AG04449 (cell line): ENCODE measurements at regions not wholly inside any gene's neighbourhood (a gene's known extent, or its start where the extent isn't known, plus 50 kb on each side); places are given as distances from the start of the nearest gene placed in this dataset.

Experiments used
- CTCF ChIA-PET: fragments of 350-600 bp; formaldehyde crosslinking; extraction: SDS; loops from one replicate; lab custom pipeline; 2021; ENCODE audit warnings: antibody characterized with exemption; lab: Yijun Ruan, JAX
- POLR2A ChIA-PET: fragments of 400-600, 350-600 bp; formaldehyde crosslinking; extraction: SDS; loops from one replicate; lab custom pipeline; 2020; ENCODE audit warnings: antibody characterized with exemption, inconsistent platforms; lab: Yijun Ruan, JAX
- DNase-seq: peaks from one replicate; pipeline ENCODE4 v3.0.0-alpha.2; 2010; ENCODE audit warnings: low read depth, low spot score
- H3K4me3 ChIP-seq: 2 replicates; pipeline ENCODE4 v1.5.1; 2011; ENCODE audit warnings: low read depth, mild to moderate bottlenecking, control low read depth, low read length
- TF ChIP-seq, protein P1 (sequence below): IDR thresholded peaks from one replicate; pipeline ENCODE4 v1.5.1; 2011; ENCODE audit warnings: mild to moderate bottlenecking, moderate library complexity, low read length, control low read depth, inconsistent platforms; ENCODE audit not compliant: insufficient read depth; ENCODE audit errors: missing control alignments

DNA sequence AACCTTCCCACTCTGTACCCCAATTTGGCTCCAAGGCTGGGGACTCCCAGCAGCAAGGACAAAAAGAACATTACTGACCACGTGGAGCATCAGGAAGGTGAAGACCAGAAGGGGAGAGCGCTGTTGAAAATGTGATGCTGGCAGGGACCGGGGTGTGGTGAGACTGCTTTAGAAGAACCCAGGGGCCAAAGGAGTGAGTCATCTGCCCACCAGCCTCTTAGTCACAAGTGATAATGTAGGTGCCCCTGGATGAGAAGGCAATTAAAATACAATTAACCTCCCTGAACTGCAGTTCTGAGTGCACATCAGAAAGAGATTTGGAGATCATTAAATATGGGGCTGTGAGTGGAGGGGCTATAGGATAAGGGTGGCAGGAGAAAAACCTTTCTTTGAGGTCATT, 366.6 kb upstream of the CCL2 start:
- POLR2A ChIA-PET: no interaction called here
- no peak for DNase-seq
- TF ChIP-seq, protein P1, sequence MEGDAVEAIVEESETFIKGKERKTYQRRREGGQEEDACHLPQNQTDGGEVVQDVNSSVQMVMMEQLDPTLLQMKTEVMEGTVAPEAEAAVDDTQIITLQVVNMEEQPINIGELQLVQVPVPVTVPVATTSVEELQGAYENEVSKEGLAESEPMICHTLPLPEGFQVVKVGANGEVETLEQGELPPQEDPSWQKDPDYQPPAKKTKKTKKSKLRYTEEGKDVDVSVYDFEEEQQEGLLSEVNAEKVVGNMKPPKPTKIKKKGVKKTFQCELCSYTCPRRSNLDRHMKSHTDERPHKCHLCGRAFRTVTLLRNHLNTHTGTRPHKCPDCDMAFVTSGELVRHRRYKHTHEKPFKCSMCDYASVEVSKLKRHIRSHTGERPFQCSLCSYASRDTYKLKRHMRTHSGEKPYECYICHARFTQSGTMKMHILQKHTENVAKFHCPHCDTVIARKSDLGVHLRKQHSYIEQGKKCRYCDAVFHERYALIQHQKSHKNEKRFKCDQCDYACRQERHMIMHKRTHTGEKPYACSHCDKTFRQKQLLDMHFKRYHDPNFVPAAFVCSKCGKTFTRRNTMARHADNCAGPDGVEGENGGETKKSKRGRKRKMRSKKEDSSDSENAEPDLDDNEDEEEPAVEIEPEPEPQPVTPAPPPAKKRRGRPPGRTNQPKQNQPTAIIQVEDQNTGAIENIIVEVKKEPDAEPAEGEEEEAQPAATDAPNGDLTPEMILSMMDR: no peak
- CTCF ChIA-PET: no interaction called here
- H3K4me3 ChIP-seq: no peak overlapping the region

DNA sequence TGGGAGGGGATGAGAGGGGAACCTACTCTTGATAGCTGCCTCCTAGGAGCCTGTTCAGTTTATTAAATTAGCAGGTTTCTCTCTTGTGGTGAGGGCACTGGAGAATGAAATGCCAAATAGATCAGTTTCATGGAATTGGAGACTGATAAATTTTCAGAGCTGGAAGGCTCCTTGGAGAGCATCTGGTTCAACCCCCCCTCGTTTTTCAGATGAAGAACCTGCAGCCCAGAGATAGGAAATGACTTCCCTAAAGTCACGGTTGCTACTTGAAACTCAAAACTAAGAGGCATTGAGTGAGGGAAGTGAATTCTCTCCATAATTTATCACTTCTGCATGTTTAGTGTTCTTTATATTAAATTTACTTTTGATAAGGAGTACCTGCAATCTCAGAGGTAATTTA, 366.0 kb upstream of the CCL2 start:
- TF ChIP-seq, protein P1: no peak
- H3K4me3 ChIP-seq: no peak overlapping the region
- DNase-seq: no peak
- CTCF ChIA-PET: no interaction called here
- POLR2A ChIA-PET: no interaction called here

DNA sequence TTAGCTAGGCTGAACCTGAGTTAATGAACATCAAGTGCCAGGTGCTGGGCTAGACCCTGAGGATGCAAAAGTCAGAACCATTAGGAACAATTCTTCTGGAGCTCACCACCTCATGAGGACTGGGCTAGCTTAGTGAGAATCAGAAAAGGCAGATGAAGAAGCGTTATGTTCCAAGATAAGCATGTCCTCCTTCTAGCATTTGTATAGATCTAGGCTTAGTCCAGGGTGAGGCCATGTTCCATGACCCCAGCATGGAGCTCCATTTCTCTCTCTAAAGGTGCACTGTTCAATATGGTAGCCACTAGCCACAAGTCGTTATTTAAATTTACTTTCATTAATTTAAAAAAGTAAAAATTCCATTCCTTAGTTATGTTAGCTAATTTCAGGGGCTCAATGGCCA, 365.3 kb upstream of the CCL2 start:
- ChIA-PET POLR2A (no interaction called here), CTCF (no interaction called here)
- no peak for DNase-seq
- TF ChIP-seq, protein P1: no peak
- H3K4me3 ChIP-seq: no peak overlapping the region

DNA sequence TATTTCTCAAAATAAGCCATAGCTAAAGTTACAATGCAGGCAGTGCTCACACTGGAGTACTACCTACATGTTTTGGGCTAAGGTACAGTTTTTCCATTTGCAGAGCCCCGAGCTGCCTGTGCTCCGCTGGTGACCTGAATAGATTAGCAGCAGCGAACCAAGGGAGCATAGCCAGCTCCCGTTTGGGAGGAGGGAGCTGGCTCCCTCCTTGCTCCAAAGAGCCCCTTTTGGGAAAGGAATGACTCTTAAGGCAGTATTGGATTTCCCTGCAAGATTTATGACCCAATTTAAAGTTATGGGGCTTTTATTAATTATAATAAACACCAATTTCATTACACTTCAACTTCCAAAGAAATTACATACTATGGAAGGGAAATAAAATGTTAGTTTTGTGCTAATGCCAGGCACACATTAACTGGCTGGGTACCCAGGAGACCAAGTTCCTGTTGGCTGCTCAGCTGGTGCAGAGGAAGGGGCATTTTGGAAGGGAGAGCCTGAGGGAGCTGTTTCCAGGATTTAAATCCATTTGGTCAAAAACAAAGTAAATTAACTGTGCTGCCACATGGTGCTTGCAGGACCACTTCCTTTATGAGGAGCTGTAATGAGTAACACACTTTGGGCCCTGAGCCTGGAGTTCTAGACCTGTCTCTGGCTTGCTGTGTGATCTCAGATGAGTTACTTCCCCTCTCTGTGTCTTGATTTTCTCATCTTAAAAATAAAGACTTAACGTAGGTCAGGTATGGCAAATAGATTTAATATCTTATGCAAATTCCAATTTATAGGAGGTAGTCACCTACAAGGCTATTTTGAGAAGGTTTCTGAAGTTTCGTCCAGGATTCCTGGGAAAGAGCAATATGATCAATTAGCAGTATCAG, 362.1 kb upstream of the CCL2 start:
- no peak overlapping the region for H3K4me3 ChIP-seq
- ChIA-PET CTCF (no interaction called here), POLR2A (no interaction called here)
- no peak for DNase-seq
- TF ChIP-seq, protein P1: no peak

DNA sequence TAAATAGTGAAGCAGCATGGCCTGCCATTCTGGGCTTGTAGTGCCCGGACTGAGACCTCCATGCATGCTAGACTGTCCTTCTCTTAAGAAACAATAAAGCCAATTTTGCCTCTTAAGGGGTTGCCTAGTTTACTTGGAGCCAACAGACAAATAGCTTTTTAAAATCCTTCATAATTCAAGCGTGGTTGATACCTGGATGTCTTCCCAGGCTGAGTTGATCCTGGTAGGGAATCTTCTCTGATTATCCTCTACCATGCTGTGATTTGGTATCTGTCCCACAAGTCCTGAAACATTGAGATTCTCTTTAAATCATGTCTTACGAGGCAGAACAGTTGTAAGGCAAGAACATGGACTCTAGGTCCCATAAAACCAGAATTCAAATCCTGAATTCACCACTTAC, 359.6 kb upstream of the CCL2 start:
- TF ChIP-seq, protein P1: no peak

DNA sequence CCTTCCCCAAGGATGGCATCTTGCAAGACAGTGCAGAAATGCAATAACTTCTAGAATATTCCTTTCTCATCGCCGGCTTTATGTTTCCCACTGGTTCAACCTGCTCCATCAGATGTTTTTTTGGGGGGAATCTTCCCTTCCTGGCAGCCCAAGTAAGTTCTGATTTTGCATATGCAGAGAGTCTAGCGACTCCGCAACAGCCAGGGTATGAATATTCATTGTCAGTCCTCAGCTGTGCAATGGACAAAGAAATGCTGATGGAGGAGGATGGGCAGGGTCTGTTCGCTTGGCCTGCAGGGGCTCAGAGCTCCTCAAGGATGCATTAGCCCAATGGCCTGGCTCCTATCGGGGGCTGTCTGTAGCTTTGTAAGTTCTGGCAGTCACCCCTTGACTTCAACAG, 358.8 kb upstream of the CCL2 start:
- DNase-seq: no peak
- ChIA-PET POLR2A (no interaction called here), CTCF (no interaction called here)
- no peak overlapping the region for H3K4me3 ChIP-seq
- TF ChIP-seq, protein P1: no peak

More for the DNA sequence above, 359.6 kb upstream of the CCL2 start:
- no peak for DNase-seq
- ChIA-PET CTCF (no interaction called here), POLR2A (no interaction called here)
- no peak overlapping the region for H3K4me3 ChIP-seq
